ENCODE measurements at regions not wholly inside any gene's neighbourhood (a gene's known extent, or its start where the extent isn't known, plus 50 kb on each side); places are given as distances from the start of the nearest gene placed in this dataset.

DNA sequence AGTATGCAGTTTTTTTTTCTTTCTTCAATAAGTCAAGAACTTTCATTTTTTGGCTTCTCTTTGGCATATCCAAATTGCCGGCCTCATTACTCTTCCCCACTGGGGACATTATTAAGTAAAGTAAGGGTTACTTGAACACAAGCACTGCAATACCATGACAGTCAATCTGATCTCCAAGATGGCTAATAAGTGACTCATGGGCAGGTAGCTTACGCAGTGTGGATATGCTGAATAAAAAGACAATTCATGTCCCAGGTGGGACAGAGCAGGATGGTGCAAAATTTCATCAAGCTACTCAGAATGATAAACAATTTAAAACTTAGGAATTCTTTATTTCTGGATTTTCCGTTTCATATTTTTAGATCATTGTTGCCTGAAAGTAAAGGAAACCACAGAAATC is 671.8 kb downstream of the ACTL7B start:
- no TSS peak for BruUV-seq (replicated peaks)
- Histone ChIP-seq H3K4me1 (peaks cover 12% of the 10 kb centered on the region), H3K36me3 (ENCODE audit: control insufficient read depth, insufficient read depth, low read length) (no peaks in the 10 kb centered on the region), H3K27me3 (replicated peaks; ENCODE audit: control insufficient read depth, insufficient read depth, low read length) (no peaks in the 10 kb centered on the region), H3K9me3 (no peaks in the 10 kb centered on the region), H3K4me3 (ENCODE audit: low read depth, low read length) (no peak overlapping the region)
- CTCF ChIA-PET: no interaction called here
- Mint-ChIP-seq H3K4me3 (ENCODE audit: unreplicated experiment) (no peak overlapping the region), H3K27ac (ENCODE audit: unreplicated experiment) (no peak overlapping the region), H3K27me3 (ENCODE audit: insufficient read depth, unreplicated experiment) (no peaks in the 10 kb centered on the region), H3K36me3 (ENCODE audit: insufficient read depth, unreplicated experiment) (no peaks in the 10 kb centered on the region), H3K9me3 (ENCODE audit: unreplicated experiment) (peaks cover 17% of the 10 kb centered on the region), H3K4me1 (ENCODE audit: low read depth, unreplicated experiment) (no peaks in the 10 kb centered on the region)
- TF ChIP-seq, protein P1, sequence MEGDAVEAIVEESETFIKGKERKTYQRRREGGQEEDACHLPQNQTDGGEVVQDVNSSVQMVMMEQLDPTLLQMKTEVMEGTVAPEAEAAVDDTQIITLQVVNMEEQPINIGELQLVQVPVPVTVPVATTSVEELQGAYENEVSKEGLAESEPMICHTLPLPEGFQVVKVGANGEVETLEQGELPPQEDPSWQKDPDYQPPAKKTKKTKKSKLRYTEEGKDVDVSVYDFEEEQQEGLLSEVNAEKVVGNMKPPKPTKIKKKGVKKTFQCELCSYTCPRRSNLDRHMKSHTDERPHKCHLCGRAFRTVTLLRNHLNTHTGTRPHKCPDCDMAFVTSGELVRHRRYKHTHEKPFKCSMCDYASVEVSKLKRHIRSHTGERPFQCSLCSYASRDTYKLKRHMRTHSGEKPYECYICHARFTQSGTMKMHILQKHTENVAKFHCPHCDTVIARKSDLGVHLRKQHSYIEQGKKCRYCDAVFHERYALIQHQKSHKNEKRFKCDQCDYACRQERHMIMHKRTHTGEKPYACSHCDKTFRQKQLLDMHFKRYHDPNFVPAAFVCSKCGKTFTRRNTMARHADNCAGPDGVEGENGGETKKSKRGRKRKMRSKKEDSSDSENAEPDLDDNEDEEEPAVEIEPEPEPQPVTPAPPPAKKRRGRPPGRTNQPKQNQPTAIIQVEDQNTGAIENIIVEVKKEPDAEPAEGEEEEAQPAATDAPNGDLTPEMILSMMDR (IDR thresholded peaks at IDR 0.05; ENCODE audit: insufficient read depth in 1 of 2, low read depth in 1 of 2, low read length in 1 of 2, severe bottlenecking in 1 of 2, unreplicated experiment in 1 of 2): no peak
- DNase-seq: no peak
- POLR2A ChIA-PET: no interaction called here
- intact Hi-C loops (cut with micrococcal nuclease; ENCODE audit: unreplicated experiment): no loop called here

DNA sequence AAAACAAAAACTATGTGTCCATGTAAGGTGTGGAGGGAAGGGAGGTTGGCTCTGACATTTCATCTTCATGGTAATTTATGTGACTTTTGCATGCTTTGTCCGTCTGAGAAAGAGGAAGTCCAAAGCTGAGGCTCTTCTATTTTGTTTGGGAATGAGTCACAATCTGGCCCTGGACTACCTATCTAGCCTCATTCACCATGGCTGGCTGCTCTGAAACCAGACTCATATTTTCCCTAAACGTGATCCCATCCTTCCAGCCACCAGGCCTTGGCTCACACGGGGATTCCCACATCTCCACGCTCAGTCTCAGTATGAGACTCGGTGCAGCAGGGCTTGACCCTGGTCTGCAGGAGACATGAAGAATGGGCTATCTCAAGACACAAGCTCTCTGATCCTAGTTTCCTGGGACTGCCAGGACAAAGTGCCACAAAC is 672.8 kb downstream of the ACTL7B start:
- intact Hi-C loops (cut with micrococcal nuclease; ENCODE audit: unreplicated experiment): no loop called here
- H3K27ac Mint-ChIP-seq (ENCODE audit: unreplicated experiment): no peak overlapping the region
- POLR2A ChIA-PET: no interaction called here
- no peaks in the 10 kb centered on the region for H3K4me1 Mint-ChIP-seq (ENCODE audit: low read depth, unreplicated experiment)
- peaks cover 12% of the 10 kb centered on the region for H3K4me1 ChIP-seq
- no peaks in the 10 kb centered on the region for H3K27me3 Mint-ChIP-seq (ENCODE audit: insufficient read depth, unreplicated experiment)
- H3K9me3 ChIP-seq: no peaks in the 10 kb centered on the region
- CTCF ChIA-PET: no interaction called here
- no peak overlapping the region for H3K4me3 ChIP-seq (ENCODE audit: low read depth, low read length)
- H3K4me3 Mint-ChIP-seq (ENCODE audit: unreplicated experiment): no peak overlapping the region
- no TSS peak for BruUV-seq (replicated peaks)
- no peaks in the 10 kb centered on the region for H3K27me3 ChIP-seq (replicated peaks; ENCODE audit: control insufficient read depth, insufficient read depth, low read length)
- H3K36me3 ChIP-seq (ENCODE audit: control insufficient read depth, insufficient read depth, low read length): no peaks in the 10 kb centered on the region
- H3K9me3 Mint-ChIP-seq (ENCODE audit: unreplicated experiment): peaks cover 17% of the 10 kb centered on the region
- TF ChIP-seq, protein P1 (IDR thresholded peaks at IDR 0.05; ENCODE audit: insufficient read depth in 1 of 2, low read depth in 1 of 2, low read length in 1 of 2, severe bottlenecking in 1 of 2, unreplicated experiment in 1 of 2): no peak
- H3K36me3 Mint-ChIP-seq (ENCODE audit: insufficient read depth, unreplicated experiment): no peaks in the 10 kb centered on the region
- DNase-seq: no peak

DNA sequence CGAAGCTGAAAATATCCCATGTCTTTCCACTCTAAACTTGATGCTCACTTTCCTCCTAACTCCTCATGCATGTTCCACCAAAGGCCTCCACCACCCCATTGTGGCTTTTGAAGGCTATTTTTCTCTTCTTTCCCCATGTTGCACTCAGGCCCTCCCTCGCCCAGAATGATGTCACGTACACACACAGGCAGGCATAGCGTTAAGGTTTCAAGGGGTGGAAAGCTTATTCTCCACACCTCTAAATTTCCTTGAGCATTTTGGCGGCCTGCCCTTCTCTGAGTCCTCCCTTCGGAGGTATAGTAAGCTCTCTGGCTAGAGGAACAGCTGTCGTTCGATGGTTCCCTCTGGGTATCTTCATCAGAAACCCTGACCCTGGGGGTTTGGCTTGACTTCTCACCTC is 673.5 kb downstream of the ACTL7B start:
- no peaks in the 10 kb centered on the region for H3K36me3 ChIP-seq (ENCODE audit: control insufficient read depth, insufficient read depth, low read length)
- H3K4me1 Mint-ChIP-seq (ENCODE audit: low read depth, unreplicated experiment): no peaks in the 10 kb centered on the region
- H3K4me1 ChIP-seq: peaks cover 12% of the 10 kb centered on the region
- intact Hi-C loops (cut with micrococcal nuclease; ENCODE audit: unreplicated experiment): no loop called here
- no peaks in the 10 kb centered on the region for H3K27me3 ChIP-seq (replicated peaks; ENCODE audit: control insufficient read depth, insufficient read depth, low read length)
- no peak for DNase-seq
- POLR2A ChIA-PET: no interaction called here
- TF ChIP-seq, protein P1 (IDR thresholded peaks at IDR 0.05; ENCODE audit: insufficient read depth in 1 of 2, low read depth in 1 of 2, low read length in 1 of 2, severe bottlenecking in 1 of 2, unreplicated experiment in 1 of 2): no peak
- peaks cover 17% of the 10 kb centered on the region for H3K9me3 Mint-ChIP-seq (ENCODE audit: unreplicated experiment)
- H3K27ac Mint-ChIP-seq (ENCODE audit: unreplicated experiment): no peak overlapping the region
- no peaks in the 10 kb centered on the region for H3K36me3 Mint-ChIP-seq (ENCODE audit: insufficient read depth, unreplicated experiment)
- BruUV-seq (replicated peaks): no TSS peak
- CTCF ChIA-PET: no interaction called here
- H3K4me3 ChIP-seq (ENCODE audit: low read depth, low read length): no peak overlapping the region
- H3K9me3 ChIP-seq: no peaks in the 10 kb centered on the region
- no peaks in the 10 kb centered on the region for H3K27me3 Mint-ChIP-seq (ENCODE audit: insufficient read depth, unreplicated experiment)
- H3K4me3 Mint-ChIP-seq (ENCODE audit: unreplicated experiment): no peak overlapping the region

All from Caco-2 (cell line).